AG08396 (cell line): ENCODE measurements at regions not wholly inside any gene's neighbourhood (a gene's known extent, or its start where the extent isn't known, plus 50 kb on each side); places are given as distances from the start of the nearest gene placed in this dataset.

ENCODE experiments used
- DNase-seq: peaks from one replicate; pipeline ENCODE4 v3.0.0; 2012; ENCODE audit warnings: low spot score, mixed read lengths

DNA sequence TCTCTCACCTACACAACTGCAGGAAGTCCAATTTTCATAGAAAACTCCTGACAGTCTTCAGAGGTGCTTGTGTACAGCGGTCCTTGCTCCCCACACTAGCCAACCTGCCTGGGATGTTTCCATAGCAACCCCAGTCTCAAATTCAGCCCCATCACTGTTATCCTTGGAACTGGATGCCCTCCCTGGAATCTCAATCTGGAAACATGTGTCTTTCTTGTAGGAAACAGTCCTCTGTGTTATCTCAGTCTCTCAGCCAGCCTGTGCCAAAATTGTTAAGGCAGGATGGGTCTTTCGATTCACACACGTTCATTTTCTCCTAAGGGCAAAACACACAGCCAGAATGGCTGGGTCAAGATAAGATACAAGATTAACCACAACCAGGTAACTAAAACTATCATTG is 295.5 kb upstream of the RND3 start:
- no peak for DNase-seq

DNA sequence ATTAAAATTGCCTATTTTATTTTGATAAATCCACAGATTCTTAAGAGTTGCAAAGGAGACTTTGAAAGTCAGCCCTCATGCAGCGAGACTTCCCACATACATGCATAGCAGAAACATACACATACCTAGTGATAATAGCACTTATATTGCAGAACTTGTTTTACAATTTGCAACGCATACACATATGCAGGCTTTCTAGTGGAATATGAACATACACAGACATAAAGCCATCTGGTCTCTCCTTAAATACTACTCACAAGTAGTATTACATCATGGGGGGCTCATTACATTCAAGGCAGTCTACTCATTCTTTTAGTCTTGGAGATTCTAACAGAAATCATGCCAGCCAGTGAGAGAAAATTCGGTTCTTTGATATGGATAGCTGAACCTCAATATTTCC is 295.1 kb upstream of the RND3 start:
- no peak for DNase-seq

DNA sequence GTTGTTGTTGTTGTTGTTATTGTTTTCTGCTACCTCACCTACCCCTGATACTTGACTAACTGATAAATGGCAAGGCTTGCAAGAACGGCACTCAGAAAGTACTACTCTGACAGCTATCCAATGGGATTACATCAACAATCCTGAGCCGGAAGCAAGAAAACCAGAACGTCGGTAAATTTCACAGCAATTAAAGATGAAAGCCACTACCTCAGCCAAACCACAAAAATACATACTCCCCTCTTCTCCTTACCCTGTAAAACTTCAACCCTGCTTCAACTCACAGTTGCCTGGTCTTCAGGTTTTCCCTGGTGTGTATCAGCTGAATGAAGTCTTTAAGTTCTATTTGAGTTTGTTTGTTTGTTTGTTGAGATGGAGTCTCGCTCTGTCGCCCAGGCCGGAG is 293.7 kb upstream of the RND3 start:
- no peak for DNase-seq

DNA sequence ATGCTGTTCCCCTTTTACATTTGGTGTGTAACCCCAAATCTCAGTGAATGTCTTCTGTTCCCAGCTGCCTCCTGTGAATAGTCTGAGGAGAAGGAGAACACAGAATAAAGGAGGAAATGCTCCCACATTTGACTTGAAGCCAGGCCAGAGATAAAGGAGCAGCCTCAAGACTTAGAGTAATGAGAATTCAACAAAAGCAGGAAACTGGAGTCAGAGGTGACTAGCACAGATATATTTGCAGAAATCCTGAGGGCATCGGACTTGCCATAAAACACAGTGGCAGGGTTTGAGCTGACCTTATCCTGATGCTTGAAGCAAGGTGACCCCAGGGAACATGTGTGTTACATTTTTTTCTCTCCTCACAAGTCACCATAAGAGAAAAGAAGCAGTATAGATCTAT is 291.4 kb upstream of the RND3 start:
- DNase-seq, result no peak

DNA sequence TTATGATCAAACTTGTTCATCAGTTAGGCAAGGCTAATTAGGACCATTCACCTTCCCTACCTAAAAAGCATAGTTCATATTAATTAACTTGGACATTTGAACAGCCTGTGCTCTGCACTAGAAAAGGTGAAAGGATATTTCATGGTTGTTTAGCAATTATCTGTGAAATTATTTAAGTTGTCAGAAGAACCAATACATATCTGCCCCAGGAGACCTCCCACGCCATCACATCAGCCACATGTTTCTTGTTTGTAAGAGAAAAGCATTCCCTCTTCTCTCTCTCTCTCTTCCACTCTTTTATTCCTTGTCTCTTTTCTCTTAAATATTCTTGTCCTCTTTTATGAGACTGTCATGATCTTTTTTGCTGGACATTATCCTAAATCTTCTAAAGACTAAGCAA is 282.0 kb upstream of the RND3 start:
- DNase-seq, result no peak

DNA sequence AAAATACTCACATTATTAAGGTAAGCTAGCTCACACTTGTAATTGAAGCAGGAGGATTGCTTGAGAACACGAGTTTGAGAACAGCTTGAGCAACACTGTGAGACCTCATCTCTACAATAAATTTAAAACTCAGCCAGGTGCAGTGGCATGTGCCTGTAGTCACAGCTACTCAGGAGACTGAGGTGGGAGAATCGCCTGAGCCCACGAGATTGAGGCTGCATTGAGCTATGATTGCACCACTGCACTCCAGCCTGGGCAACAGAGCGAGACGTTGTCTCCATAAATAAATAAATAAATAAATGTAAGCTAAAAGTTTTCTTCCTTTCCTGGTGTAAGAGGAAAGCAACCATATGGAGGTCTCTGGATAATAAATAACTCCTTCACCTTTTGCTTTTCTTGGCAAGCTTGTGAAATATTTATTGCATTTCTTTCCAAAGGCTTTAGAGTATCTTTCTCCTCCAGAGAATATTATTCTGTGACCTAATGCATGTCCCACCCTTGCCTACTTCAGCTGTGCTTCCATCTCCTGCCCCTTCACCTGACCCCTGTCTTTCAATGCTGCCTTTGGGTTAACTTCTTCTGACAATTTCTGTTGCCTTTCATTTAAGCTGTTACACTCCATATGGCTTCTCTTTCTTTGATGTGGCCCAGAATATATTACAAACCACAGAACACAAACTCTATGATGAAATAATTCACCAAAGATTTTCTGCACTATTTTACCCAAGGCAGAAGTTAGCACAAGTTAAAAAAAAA is 280.7 kb upstream of the RND3 start:
- DNase-seq, result no peak

DNA sequence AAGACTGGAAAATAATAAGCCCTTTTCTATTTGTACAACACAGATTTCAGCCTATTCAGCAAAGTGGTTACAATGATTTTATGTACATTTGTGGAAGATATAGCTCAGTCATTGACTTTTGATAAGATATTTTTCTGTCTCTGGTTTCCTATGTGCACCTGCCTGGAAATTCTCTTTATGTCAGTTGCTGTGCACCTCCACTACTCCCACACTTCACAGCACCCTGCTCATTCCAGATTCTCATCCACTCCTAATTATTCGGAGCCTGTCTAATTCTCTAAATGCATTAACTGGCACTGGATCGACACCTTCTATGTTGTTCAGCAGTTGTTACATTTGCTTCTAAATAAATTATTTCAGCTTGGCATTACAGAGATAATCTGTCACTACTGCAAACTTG is 275.1 kb upstream of the RND3 start:
- no peak for DNase-seq

DNA sequence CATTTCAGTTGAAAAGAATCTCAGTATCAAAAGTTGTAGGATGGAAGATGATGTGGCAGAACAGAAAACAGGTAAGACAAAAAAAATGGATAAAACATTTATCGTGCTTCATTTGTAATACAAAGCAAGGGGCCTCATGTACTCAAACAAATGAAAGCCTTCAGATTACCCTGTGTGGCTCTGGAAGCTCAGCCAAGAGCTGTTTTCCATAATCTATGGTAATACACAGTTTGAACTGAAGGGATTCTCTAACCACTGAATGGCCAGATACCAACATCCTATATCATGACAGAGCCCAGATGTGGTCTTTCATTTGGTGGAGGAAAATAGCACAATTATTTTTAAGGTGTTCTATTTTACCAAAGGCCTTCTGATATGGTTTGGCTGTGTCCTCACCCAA is 272.1 kb upstream of the RND3 start:
- no peak for DNase-seq

DNA sequence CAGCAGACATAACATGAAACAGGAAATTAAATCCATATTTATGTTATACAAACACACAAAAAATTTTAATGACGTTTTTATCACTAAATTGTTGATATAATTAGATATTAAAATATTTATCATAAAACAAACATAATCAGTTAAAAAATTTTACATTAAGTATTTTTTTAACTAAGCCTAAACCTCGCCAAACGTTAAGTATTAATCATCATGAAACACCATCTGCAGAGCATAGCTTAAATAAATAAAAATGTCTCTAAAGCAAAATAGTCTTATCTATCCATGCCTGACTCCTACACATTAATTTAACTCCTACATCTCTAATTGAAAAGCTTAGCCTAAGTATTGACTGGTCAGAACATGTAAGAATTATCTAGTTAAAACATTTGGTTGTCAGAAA is 271.6 kb upstream of the RND3 start:
- DNase-seq, result no peak

DNA sequence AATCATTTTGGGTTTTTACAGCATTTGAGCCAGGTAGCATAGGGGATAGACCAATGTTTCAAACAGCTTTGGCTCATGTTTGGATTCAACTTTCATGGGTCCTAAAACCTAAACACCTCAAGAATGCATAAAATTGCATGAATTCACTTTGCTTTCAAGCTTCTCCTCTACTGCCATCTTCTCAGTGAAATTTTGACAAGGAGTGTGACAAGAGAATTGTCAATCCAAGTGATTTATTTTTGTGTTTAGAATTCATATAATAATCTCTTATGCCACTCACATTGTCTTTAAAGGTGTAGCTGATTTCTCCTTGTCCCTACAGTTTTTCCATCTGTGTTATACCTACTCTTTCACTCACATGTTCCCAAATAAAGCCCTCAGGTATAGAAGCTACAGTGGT is 264.8 kb upstream of the RND3 start:
- DNase-seq, result no peak

DNA sequence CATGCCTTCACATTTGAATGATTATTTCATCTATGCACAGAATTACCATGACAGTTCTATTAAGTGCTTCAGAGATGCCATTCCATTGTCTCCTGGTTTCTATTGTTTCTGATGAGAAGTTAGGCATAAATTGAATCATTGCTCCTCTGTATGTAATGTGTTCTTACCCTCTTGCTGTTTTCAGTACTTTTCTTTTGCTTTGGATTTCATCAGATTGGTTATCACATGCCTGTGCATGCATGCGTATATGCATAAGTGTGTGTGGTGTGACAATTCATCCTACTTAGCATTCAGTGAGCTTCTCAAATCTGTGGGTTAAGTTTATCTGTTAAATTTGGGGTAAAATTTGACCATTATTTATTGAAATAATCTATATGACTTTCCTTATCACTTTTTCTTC is 263.3 kb upstream of the RND3 start:
- no peak for DNase-seq

DNA sequence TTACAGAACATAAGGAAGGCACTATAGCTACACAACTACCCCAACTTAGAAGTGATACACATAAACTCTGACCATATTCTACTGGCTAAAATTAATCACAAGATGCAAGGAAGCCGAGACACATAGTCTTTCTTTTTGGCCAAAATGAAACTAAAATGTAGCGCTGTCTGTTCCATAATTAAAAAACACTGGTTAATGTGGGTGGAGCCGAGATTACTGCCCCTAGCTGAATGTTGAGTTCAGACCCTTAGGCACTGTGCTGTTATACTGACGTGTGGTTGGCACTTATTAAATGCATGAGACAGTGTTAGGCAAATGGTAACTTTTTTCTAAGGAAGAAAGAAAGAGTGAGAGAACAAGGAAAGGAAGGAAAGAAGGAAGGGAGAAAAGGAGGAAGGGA is 254.6 kb upstream of the RND3 start:
- no peak for DNase-seq

DNA sequence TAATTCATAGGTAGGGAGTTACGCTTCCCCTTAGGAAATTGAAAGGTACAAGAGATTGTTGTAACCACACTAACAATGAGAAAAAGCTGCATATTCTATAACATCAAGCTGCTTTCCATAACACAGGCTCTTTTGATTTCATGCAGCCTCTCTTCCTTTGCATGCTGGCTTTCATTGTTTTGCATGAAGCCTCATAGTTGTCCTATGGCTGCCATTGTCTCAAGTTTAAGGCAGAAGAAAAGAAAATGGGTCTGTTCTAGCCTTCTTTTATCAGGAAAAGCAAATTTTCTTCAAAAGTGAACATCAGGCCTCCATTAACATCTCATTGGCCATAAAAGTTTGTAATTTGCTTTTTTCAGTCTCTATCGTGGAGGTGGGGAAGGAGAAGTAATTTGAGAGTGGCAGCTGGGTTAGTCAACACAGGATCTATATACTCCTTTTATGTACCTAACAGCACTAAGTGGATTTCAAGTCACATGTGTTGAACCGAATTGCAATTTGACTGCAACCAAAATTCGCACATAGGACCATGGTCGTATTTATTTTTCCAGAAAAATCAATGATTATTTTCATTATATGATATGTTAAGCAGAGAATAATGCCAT is 248.5 kb upstream of the RND3 start:
- DNase-seq, result no peak

DNA sequence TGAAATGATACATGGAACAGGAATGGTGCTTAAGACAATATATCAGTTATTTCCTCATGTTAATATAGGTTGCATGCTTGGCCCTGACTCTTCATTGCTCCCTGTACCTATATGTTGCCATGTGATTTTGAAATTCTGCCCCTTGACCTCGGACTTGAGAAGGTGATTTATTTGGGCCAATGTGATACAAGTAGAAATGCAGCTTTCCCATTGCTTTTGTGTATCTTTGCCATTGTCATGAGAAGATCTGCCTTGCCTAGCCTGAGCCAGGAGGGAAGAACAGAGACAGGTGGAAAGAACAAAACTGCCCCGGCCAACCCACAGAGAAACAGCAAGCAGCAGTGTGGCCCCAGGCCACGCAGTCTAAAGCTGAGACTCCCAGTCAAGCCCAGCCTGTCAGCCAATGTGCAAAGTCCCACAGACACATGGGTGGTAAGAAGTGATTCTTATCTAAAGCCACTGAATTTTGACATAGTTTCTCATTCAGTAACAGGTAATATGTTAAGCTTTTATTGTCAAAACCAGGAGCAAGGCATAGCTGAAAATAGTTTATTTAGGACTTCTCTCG is 245.7 kb upstream of the RND3 start:
- no peak for DNase-seq

DNA sequence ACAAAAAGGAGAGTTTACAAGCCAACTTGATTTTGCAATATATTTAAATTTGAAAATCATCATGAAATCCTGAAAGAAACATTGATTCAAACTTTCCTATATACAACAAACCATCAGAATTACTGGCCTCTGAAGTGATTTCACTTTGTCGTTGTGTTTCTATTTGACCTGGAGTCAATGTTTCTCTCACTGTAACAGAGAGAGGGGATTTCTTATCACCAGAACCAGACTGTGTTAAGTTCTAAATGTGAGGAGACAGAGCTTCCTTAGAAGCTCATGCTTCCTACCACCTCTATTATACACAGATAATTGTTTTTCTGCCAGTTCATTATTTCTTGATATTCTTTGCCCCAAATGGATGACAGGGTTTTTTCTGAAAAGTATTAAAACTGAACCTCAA is 245.0 kb upstream of the RND3 start:
- no peak for DNase-seq

DNA sequence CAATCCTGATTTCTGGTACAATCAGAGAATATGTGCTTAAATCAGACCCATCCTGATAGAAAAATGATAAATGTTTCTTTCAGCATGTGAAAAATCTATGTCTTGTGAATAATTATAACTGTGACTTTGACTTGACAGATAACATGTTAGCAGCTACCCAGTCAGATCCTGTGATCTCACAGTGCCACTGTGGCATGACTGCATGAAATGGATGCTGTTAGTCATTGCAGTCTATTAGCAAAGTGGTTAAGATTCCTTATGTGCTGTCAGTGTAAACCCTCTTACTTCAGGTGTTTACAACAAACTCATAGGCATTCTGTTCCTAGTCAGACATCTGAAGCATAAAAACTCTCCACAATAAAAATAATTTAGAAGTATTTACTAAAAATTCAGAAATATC is 244.6 kb upstream of the RND3 start:
- peak; percentile 33 for DNase-seq

DNA sequence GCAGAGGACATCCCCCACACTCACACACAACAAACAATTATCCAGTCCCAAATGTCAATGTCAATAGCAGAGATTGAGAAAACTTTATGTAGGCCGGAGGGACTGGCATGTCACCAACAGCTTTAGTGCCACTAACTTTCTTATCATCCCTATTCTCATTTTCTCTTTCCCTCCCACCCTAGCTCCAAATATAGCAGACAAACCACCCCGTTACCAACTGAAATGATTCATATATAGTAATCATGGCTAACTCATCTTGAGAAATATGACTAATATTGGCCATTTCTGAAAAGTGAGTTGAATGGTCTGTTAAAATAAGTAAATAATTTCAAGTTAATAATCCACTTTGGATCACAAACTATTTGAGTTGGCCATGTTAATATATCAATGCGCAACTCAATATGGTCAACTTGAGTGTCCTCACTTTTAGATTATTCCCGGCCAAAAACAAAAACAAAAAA is 242.1 kb upstream of the RND3 start:
- DNase-seq, result no peak

DNA sequence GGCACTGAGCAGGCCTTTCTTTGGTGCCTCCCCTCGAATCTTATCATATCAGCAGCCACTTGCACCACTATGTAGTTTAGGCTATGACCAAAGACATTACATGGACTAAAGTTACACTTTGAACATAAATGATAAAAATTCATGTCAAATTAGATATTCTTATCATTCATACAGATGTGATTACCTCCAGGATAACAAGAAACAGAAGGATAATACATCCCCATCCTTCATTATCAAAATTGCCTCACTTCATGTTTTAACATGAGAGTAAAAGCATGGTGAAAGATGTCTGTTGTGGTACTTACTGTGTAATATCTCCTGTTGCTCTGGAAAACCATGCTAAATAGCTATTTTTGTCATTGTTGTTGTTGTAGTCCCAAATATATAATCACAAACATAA is 230.8 kb upstream of the RND3 start:
- DNase-seq, result no peak

DNA sequence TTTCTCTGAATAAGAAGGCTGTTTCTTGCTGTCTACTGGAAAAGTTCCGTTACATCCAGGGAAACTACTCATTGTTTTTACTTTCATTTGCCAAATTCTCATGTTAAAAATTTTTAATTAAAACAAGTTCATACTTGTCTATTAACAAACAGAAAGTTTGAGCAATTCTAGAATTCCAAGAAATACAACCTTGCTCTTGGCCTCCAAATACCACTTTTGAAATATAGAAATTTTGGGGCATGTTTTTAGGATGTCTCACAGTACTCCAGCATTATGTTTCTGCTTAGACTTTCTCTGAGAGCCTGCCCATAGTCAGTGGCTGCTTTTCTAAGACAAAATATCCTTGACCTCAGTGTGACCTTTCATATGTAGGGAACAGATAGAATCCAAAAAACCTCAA is 228.7 kb upstream of the RND3 start:
- no peak for DNase-seq

DNA sequence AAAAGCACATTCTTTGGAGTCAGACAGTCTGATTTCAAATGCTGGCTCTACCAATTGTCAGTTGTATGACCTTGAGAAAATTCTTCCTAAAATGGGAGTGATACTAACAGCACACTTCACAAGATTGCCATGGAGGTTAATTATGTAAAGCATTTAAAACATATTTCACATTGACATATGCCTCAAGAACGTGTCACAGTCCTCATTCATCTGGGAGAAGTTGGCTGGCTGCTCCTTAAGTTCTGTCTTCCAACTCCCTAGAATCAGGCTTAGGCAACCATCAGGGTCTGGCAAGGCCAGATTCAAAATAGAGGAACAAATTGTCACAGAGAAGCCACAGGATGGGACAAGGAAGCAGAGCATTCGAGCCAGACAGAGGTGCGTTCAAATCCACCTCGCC is 228.0 kb upstream of the RND3 start:
- no peak for DNase-seq

DNA sequence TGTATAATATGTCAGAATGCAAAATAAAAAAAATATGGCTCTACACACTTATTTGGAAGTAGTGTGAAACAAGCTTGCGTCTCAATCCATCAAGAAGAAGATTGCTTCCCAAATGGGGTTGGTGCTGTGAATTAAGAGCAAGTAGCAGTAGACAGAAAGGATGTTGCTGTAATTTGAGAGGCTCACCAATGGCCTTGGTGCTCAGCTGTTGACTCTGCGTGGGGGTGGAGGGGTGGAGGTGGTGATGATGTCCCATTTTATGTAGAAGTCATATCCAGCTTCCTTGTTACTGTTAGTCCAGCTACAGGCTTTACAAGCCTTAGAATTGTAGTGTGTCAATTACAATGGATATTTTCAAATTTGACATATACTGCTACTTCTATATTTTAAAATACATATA is 223.4 kb upstream of the RND3 start:
- DNase-seq, result no peak

DNA sequence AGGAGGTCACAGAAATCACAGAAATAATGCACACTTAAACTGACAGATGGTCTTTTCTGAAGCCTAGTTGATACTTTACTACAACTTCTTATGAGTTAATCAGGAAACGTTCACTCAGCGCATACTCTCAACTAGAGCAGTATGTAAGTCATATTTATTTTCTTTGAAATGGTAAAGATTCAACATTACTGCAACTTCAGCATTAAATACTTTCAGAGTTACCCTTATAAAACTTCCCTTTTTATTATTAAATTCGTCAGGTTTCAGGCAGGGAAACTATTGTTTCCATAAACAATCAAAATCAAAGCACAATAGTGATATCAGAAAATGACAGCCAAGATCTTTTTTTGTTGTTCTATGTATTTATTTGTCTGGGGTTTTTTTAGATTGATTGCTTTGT is 222.6 kb upstream of the RND3 start:
- DNase-seq, result no peak

DNA sequence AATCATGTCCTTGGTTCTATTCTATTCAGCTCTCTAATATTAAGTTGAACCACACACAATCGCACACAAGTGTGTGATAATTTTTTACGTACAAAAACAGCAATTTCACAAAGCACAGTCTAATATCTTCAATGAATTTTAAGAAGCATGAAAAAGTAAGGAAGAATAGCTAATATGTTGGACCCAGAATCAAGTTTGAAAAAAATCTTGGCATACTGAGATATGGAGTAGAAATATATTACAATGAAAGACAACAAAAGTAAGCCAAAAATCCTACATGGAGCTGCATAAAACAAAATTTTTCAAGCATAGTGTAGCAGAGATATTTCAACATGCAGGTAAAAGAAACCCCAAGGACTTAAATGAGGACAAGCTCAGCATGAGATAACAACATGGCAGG is 219.1 kb upstream of the RND3 start:
- DNase-seq, result no peak

DNA sequence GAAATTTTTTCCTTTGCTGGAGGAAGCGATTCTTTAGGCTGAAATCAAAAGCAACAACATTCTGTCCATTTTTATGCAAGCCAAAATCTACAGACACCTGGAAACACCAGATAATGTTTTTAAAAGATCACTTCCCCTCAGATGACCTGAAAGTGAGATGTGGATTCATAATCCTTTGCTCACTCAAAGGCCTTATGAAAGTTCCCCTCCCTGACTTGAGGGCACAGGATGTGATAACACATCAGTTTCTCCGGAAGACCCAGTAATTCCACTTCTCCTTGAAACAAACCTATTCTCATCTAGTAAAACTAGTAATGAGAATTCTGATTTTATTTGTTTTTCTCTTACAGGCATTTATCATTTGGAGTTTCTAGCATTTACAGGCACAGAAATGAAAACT is 218.3 kb upstream of the RND3 start:
- no peak for DNase-seq
